Progenitor cell of endocrine pancreas (in vitro differentiated cells): ENCODE measurements at regions not wholly inside any gene's neighbourhood (a gene's known extent, or its start where the extent isn't known, plus 50 kb on each side); places are given as distances from the start of the nearest gene placed in this dataset.
A peak's percentile ranks its signal among the peaks of the same experiment; 100 is the strongest.

Experiments
- DNase-seq: peaks from one replicate; pipeline ENCODE4 v3.0.0; 2021; ENCODE audit warnings: low spot score; ENCODE audit not compliant: unreplicated experiment
- H3K27ac Mint-ChIP-seq: 2 replicates; pipeline ENCODE4 v1.8.0; 2021; ENCODE audit warnings: mild to moderate bottlenecking, moderate library complexity, mixed read lengths
- H3K27me3 Mint-ChIP-seq: 2 replicates; pipeline ENCODE4 v1.8.0; 2021; ENCODE audit warnings: mixed read lengths
- H3K36me3 Mint-ChIP-seq: 2 replicates; pipeline ENCODE4 v1.8.0; 2022; ENCODE audit warnings: mixed read lengths; ENCODE audit not compliant: insufficient read depth
- H3K4me1 Mint-ChIP-seq: 2 replicates; pipeline ENCODE4 v1.8.0; 2021; ENCODE audit warnings: low read depth, mixed read lengths
- H3K4me3 Mint-ChIP-seq: 2 replicates; pipeline ENCODE4 v1.8.0; 2021; ENCODE audit warnings: low read depth, mild to moderate bottlenecking, moderate library complexity, mixed read lengths
- H3K9me3 Mint-ChIP-seq: 2 replicates; pipeline ENCODE4 v1.8.0; 2021; ENCODE audit warnings: low read depth, mixed read lengths
- CTCF ChIP-seq: fragments of 200-600 bp; sonication (generic); IDR thresholded peaks from one replicate; pipeline ENCODE4 v1.5.0; 2021; ENCODE audit warnings: antibody characterized with exemption, mild to moderate bottlenecking; ENCODE audit not compliant: unreplicated experiment

- peak; percentile 57 for TF ChIP-seq CTCF
- Mint-ChIP-seq H3K4me1 (peaks cover 2% of the 10 kb centered on the region), H3K27me3 (peaks cover 9% of the 10 kb centered on the region), H3K36me3 (no peaks in the 10 kb centered on the region), H3K9me3 (peaks cover 3% of the 10 kb centered on the region), H3K4me3 (no peak overlapping the region), H3K27ac (no peak overlapping the region)
- DNase-seq, result no peak
These were observed 224.5 kb downstream of the UXS1 start for GRCh38 chr2:105969552-105969951.

GRCh38 chr2:105962221-105962620, 217.5 kb downstream of the NCK2 start:
- Mint-ChIP-seq H3K9me3 (peaks cover 3% of the 10 kb centered on the region), H3K27me3 (peaks cover 4% of the 10 kb centered on the region), H3K4me3 (no peak overlapping the region), H3K27ac (no peak overlapping the region), H3K36me3 (no peaks in the 10 kb centered on the region), H3K4me1 (no peaks in the 10 kb centered on the region)
- TF ChIP-seq CTCF, result no peak
- no peak for DNase-seq

- Mint-ChIP-seq H3K27me3 (peaks cover 4% of the 10 kb centered on the region), H3K4me3 (no peak overlapping the region), H3K36me3 (no peaks in the 10 kb centered on the region), H3K9me3 (peaks cover 3% of the 10 kb centered on the region), H3K4me1 (no peaks in the 10 kb centered on the region), H3K27ac (peak overlapping the region; percentile 11)
- no peak for TF ChIP-seq CTCF
- no peak for DNase-seq
These were observed 217.0 kb downstream of the NCK2 start for GRCh38 chr2:105961599-105962146.

GRCh38 chr2:105959357-105959756, 214.6 kb downstream of the NCK2 start:
- H3K4me3 Mint-ChIP-seq, result no peak overlapping the region

GRCh38 chr2:105954891-105955290, 210.2 kb downstream of the NCK2 start:
- no peak for TF ChIP-seq CTCF
- Mint-ChIP-seq H3K27me3 (peaks cover 21% of the 10 kb centered on the region), H3K36me3 (no peaks in the 10 kb centered on the region)

More at GRCh38 chr2:105959357-105959756, 214.6 kb downstream of the NCK2 start:
- Mint-ChIP-seq H3K36me3 (no peaks in the 10 kb centered on the region), H3K4me1 (peaks cover 5% of the 10 kb centered on the region), H3K27ac (no peak overlapping the region), H3K27me3 (peaks cover 6% of the 10 kb centered on the region), H3K9me3 (peaks cover 3% of the 10 kb centered on the region)
- DNase-seq, result no peak
- TF ChIP-seq CTCF, result no peak

More at GRCh38 chr2:105954891-105955290, 210.2 kb downstream of the NCK2 start:
- no peak for DNase-seq
- Mint-ChIP-seq H3K4me1 (peaks cover 5% of the 10 kb centered on the region), H3K27ac (no peak overlapping the region), H3K9me3 (peaks cover 3% of the 10 kb centered on the region), H3K4me3 (no peak overlapping the region)
